GM12878 (cell line): ENCODE measurements at regions not wholly inside any gene's neighbourhood (a gene's known extent, or its start where the extent isn't known, plus 50 kb on each side); places are given as distances from the start of the nearest gene placed in this dataset.

ENCODE experiments used
- ATAC-seq: fragments of 200-7000 bp; cut with Tn5 transposase; 3 replicates; pipeline ENCODE4 v1.9.1; 2020; ENCODE audit warnings: mild to moderate bottlenecking, moderate library complexity
- BruUV-seq: library from RNA; stranded (reverse); fragments of 400-500 nt; replicated peaks from 2 replicates; lab custom pipeline; 2021; lab: Mats Ljungman, UMichigan
- CTCF ChIA-PET: fragments of 300-600 bp; sonication (Branson Sonifier 250); formaldehyde crosslinking; extraction: SDS; loops from one replicate; lab custom pipeline; 2021; ENCODE audit warnings: inconsistent platforms; lab: Yijun Ruan, JAX
- POLR2A ChIA-PET: fragments of 350-600 bp; formaldehyde crosslinking; extraction: SDS; loops from one replicate; lab custom pipeline; 2021; ENCODE audit warnings: inconsistent platforms; lab: Charles Lee
- RAD21 ChIA-PET: fragments of 300-600 bp; sonication (Branson Sonifier 250); formaldehyde crosslinking; loops from one replicate; lab custom pipeline; 2023; ENCODE audit warnings: antibody characterized with exemption; ENCODE audit not compliant: unreplicated experiment; lab: Charles Lee
- SMC1A ChIA-PET: fragments of 300-600 bp; sonication (Branson Sonifier 250); formaldehyde crosslinking; loops from one replicate; lab custom pipeline; 2023; ENCODE audit not compliant: unreplicated experiment, uncharacterized antibody; lab: Charles Lee
- DNase-seq: peaks from one replicate; pipeline ENCODE4 v3.0.0-alpha.2; 2011; ENCODE audit warnings: low read depth, low spot score
- FAIRE-seq: peaks from 3 replicates; lab custom pipeline; 2011; peaks lifted over from hg19 to GRCh38; lab: Jason Lieb, UNC
- H2AFZ ChIP-seq: 2 replicates; pipeline ENCODE4 v1.6.0; 2011; ENCODE audit warnings: low read depth, low read length, control low read depth; ENCODE audit not compliant: control insufficient read depth
- H3K27ac ChIP-seq: 2 replicates; pipeline ENCODE4 v1.5.1; 2011; ENCODE audit warnings: control low read depth; ENCODE audit not compliant: control insufficient read depth, insufficient read depth
- H3K27me3 ChIP-seq, 2 experiments: replicated peaks in 1 of 2; 2 replicates each; pipeline versions ENCODE4 v1.6.0 to v1.6.1; 2011; ENCODE audit warnings: low read length in 1 of 2; ENCODE audit not compliant: control insufficient read depth in 2 of 2, insufficient read depth in 2 of 2
- H3K36me3 ChIP-seq, 2 experiments: 2 replicates each; pipeline ENCODE4 v1.5.1; 2011; ENCODE audit warnings: low read length in 1 of 2; ENCODE audit not compliant: control insufficient read depth in 2 of 2, insufficient read depth in 2 of 2
- H3K4me1 ChIP-seq: 2 replicates; pipeline ENCODE4 v1.6.1; 2011; ENCODE audit warnings: mild to moderate bottlenecking, low read length, moderate library complexity, mixed read lengths; ENCODE audit not compliant: control insufficient read depth, insufficient read depth
- H3K4me2 ChIP-seq: 2 replicates; pipeline ENCODE4 v1.6.0; 2011; ENCODE audit warnings: control low read depth; ENCODE audit not compliant: control insufficient read depth, insufficient read depth
- H3K4me3 ChIP-seq: fragments of 200-600 bp; sonication (generic); 2 replicates; pipeline ENCODE4 v1.5.1; 2016
- H3K79me2 ChIP-seq: 2 replicates; pipeline ENCODE4 v1.6.0; 2011; ENCODE audit warnings: low read length; ENCODE audit not compliant: control insufficient read depth, insufficient read depth
- H3K9ac ChIP-seq: 2 replicates; pipeline ENCODE4 v1.8.0; 2011; ENCODE audit warnings: low read length, control low read depth, mixed read lengths; ENCODE audit not compliant: control insufficient read depth, insufficient read depth
- H3K9me3 ChIP-seq: replicated peaks from 3 replicates; pipeline ENCODE4 v1.5.1; 2011; ENCODE audit warnings: mild to moderate bottlenecking, low read length; ENCODE audit not compliant: control insufficient read depth, insufficient read depth
- H4K20me1 ChIP-seq: 2 replicates; pipeline ENCODE4 v1.6.0; 2011; ENCODE audit not compliant: control insufficient read depth, insufficient read depth
- ATF7 ChIP-seq: fragments of 450-650 bp; IDR thresholded peaks from 2 replicates; pipeline ENCODE4 v1.6.1; 2016; ENCODE audit warnings: low read depth, mild to moderate bottlenecking
- BCL3 ChIP-seq: IDR thresholded peaks from 2 replicates; pipeline ENCODE4 v1.6.1; 2011; ENCODE audit warnings: borderline replicate concordance, low read depth, mild to moderate bottlenecking, moderate library complexity, low read length; ENCODE audit not compliant: insufficient read depth, poor library complexity, severe bottlenecking
- BRCA1 ChIP-seq: IDR thresholded peaks from 2 replicates; pipeline ENCODE4 v1.6.1; 2011; ENCODE audit warnings: low read depth, low read length, improper control_type of control experiment
- EGR1 ChIP-seq, 2 experiments: IDR thresholded peaks; 1 replicate in 1 of 2; 2 replicates in 1 of 2; pipeline ENCODE4 v1.6.1; 2011 to 2012; ENCODE audit warnings: low read depth in 2 of 2, low read length in 2 of 2, borderline replicate concordance in 1 of 2, mild to moderate bottlenecking in 1 of 2, moderate library complexity in 1 of 2
- GATAD2B ChIP-seq: fragments of 450-650 bp; conservative IDR thresholded peaks from 2 replicates; pipeline ENCODE4 v1.6.1; 2017; ENCODE audit warnings: low read depth, mild to moderate bottlenecking, moderate library complexity
- HDGF ChIP-seq: fragments of 450-650 bp; IDR thresholded peaks from 2 replicates; pipeline ENCODE4 v1.6.1; 2016; ENCODE audit warnings: antibody characterized with exemption
- MXI1 ChIP-seq: fragments of 150-350 bp; IDR thresholded peaks from 2 replicates; pipeline ENCODE4 v1.6.1; 2011; ENCODE audit warnings: low read depth, mild to moderate bottlenecking, inconsistent platforms, low read length, improper control_type of control experiment
- NFXL1 ChIP-seq: fragments of 450-650 bp; IDR thresholded peaks from 2 replicates; pipeline ENCODE4 v1.6.1; 2017; ENCODE audit warnings: antibody characterized with exemption, mild to moderate bottlenecking, borderline replicate concordance
- PAX8 ChIP-seq: fragments of 450-650 bp; IDR thresholded peaks from 2 replicates; pipeline ENCODE4 v1.6.1; 2017; ENCODE audit warnings: mild to moderate bottlenecking, moderate library complexity
- POU2F2 ChIP-seq: IDR thresholded peaks from 3 replicates; pipeline ENCODE4 v1.6.1; 2011; ENCODE audit warnings: low read depth, mild to moderate bottlenecking, low read length, borderline replicate concordance
- RFX5 ChIP-seq: IDR thresholded peaks from 2 replicates; pipeline ENCODE4 v1.6.1; 2011; ENCODE audit warnings: low read depth, low read length, improper control_type of control experiment
- SMARCA5 ChIP-seq: fragments of 450-650 bp; IDR thresholded peaks from 2 replicates; pipeline ENCODE4 v1.6.1; 2017; ENCODE audit warnings: mild to moderate bottlenecking
- SMC3 ChIP-seq: IDR thresholded peaks from 2 replicates; pipeline ENCODE4 v1.6.1; 2011; ENCODE audit warnings: low read length, improper control_type of control experiment, borderline replicate concordance
- STAT1 ChIP-seq: fragments of 450-650 bp; conservative IDR thresholded peaks from 2 replicates; pipeline ENCODE4 v1.6.1; 2014; ENCODE audit warnings: antibody characterized with exemption, mild to moderate bottlenecking
- TAF1 ChIP-seq: IDR thresholded peaks from 2 replicates; pipeline ENCODE4 v1.6.1; 2011; ENCODE audit warnings: mild to moderate bottlenecking, low read depth, low read length, borderline replicate concordance
- TCF7 ChIP-seq: IDR thresholded peaks from 2 replicates; pipeline ENCODE4 v1.6.1; 2014; ENCODE audit warnings: antibody characterized with exemption, borderline replicate concordance
- ZBED1 ChIP-seq: IDR thresholded peaks from 2 replicates; pipeline ENCODE4 v1.6.1; 2016; ENCODE audit warnings: borderline replicate concordance
- WGBS: methylation state at CpG from one replicate; pipeline ENCODE4 v1.1.6; 2016; ENCODE audit warnings: low lambda C conversion rate; ENCODE audit not compliant: insufficient replicate concordance, insufficient coverage; ENCODE audit errors: missing lambda C conversion rate; 5-methylcytosine and 5-hydroxymethylcytosine counted together
- in situ Hi-C: fragments of 300-500 bp; cut with MboI; formaldehyde crosslinking; loops from 9 replicates; pipeline ENCODE4 v1.14.3; 2018; ENCODE audit warnings: mixed read lengths
- intact Hi-C: fragments of 100-400 bp; cut with micrococcal nuclease; formaldehyde crosslinking; loops from one replicate; pipeline ENCODE4 v1.14.2; 2022; ENCODE audit not compliant: unreplicated experiment

- TF ChIP-seq BCL3 (no peak), ZBED1 (no peak)
These were observed 179.6 kb upstream of the DIO2 start (continued) for GRCh38 chr14:80390906-80391305.

GRCh38 chr14:80388980-80389711 lies 177.8 kb upstream of the DIO2 start:
- intact Hi-C loops (no loop called here), in situ Hi-C loops (no loop called here)
- Histone ChIP-seq H3K4me3 (no peak overlapping the region), H3K36me3 (no peaks in the 10 kb centered on the region), H4K20me1 (no peaks in the 10 kb centered on the region), H3K4me1 (no peaks in the 10 kb centered on the region), H3K27me3 (no peaks in the 10 kb centered on the region), H3K4me2 (no peak overlapping the region), H2AFZ (no peak overlapping the region), H3K79me2 (no peaks in the 10 kb centered on the region), H3K9me3 (no peaks in the 10 kb centered on the region), H3K9ac (no peak overlapping the region), H3K27ac (no peak overlapping the region)
- POLR2A ChIA-PET: no interaction called here
- FAIRE-seq: no peak
- 19% methylated on average over 2 of the region's 2 CpGs for WGBS
- no TSS peak for BruUV-seq
- no peak for TF ChIP-seq BRCA1
- TF ChIP-seq POU2F2: no peak
- no peak for TF ChIP-seq RFX5
- TF ChIP-seq EGR1 (IDR thresholded peaks at IDR 0.05; ENCODE audit: borderline replicate concordance in 1 of 2, low read depth in 2 of 2, low read length in 2 of 2): no peak
- no peak for TF ChIP-seq GATAD2B
- no peak for TF ChIP-seq TCF7
- no peak for TF ChIP-seq STAT1
- TF ChIP-seq ATF7: no peak
- no peak for TF ChIP-seq TAF1
- no peak for TF ChIP-seq NFXL1
- no peak for TF ChIP-seq SMC3
- no peak for TF ChIP-seq SMARCA5
- TF ChIP-seq PAX8: no peak
- TF ChIP-seq HDGF: no peak
- TF ChIP-seq MXI1: no peak
- ATAC-seq: no peak
- no peak for DNase-seq
- CTCF ChIA-PET: no interaction called here
- SMC1A ChIA-PET: no interaction called here
- RAD21 ChIA-PET: no interaction called here
